ENCODE measurements at regions not wholly inside any gene's neighbourhood (a gene's known extent, or its start where the extent isn't known, plus 50 kb on each side); places are given as distances from the start of the nearest gene placed in this dataset.

DNA sequence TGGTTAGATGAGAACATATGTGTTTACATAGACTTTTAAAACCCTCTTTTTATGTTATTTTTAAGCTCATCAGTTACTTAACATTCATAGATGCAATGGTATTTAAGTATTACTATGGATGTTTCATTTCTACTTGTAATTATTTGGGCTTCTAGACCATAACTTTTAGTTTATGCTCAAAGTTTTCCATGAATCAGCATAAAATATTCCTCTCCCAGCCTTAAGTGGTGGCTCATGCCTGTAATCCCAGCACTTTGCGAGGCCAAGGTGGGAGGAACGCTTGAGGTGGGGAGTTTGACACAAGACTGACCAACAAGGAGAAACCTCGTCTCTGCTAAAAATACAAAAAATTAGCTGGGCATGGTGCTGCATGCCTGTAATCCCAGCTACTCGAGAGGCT, 118.5 kb upstream of the HSFY2 start:
- CTCF ChIA-PET, result no interaction called here
- ATAC-seq, result no peak
- Histone ChIP-seq H3K27ac (ENCODE audit: low read length) (no peak overlapping the region), H3K9me3 (ENCODE audit: control insufficient read depth, insufficient read depth, low read depth, low read length) (no peaks in the 10 kb centered on the region), H3K36me3 (ENCODE audit: control insufficient read depth, insufficient read depth, low read length) (no peaks in the 10 kb centered on the region), H3K4me3 (ENCODE audit: low read depth in 2 of 2, low read length in 2 of 2) (no peak overlapping the region), H3K27me3 (ENCODE audit: control insufficient read depth, insufficient read depth, low read length) (no peaks in the 10 kb centered on the region), H3K4me1 (ENCODE audit: control insufficient read depth, insufficient read depth, low read length) (no peaks in the 10 kb centered on the region)
- BruUV-seq (replicated peaks), result no TSS peak
- POLR2A ChIA-PET, result no interaction called here
- intact Hi-C loops (cut with micrococcal nuclease; ENCODE audit: unreplicated experiment), result no loop called here
- TF ChIP-seq POLR2AphosphoS5 (IDR thresholded peaks at IDR 0.05; ENCODE audit: low read depth, low read length) (no peak), SIN3A (IDR thresholded peaks at IDR 0.05; ENCODE audit: borderline replicate concordance, insufficient read depth, low read depth, low read length) (no peak), TCF7L2 (IDR thresholded peaks at IDR 0.05; ENCODE audit: low read depth, low read length) (no peak)
- TF ChIP-seq, protein P1, sequence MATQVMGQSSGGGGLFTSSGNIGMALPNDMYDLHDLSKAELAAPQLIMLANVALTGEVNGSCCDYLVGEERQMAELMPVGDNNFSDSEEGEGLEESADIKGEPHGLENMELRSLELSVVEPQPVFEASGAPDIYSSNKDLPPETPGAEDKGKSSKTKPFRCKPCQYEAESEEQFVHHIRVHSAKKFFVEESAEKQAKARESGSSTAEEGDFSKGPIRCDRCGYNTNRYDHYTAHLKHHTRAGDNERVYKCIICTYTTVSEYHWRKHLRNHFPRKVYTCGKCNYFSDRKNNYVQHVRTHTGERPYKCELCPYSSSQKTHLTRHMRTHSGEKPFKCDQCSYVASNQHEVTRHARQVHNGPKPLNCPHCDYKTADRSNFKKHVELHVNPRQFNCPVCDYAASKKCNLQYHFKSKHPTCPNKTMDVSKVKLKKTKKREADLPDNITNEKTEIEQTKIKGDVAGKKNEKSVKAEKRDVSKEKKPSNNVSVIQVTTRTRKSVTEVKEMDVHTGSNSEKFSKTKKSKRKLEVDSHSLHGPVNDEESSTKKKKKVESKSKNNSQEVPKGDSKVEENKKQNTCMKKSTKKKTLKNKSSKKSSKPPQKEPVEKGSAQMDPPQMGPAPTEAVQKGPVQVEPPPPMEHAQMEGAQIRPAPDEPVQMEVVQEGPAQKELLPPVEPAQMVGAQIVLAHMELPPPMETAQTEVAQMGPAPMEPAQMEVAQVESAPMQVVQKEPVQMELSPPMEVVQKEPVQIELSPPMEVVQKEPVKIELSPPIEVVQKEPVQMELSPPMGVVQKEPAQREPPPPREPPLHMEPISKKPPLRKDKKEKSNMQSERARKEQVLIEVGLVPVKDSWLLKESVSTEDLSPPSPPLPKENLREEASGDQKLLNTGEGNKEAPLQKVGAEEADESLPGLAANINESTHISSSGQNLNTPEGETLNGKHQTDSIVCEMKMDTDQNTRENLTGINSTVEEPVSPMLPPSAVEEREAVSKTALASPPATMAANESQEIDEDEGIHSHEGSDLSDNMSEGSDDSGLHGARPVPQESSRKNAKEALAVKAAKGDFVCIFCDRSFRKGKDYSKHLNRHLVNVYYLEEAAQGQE (IDR thresholded peaks at IDR 0.05; ENCODE audit: insufficient read depth in 1 of 2, low read depth in 2 of 2, low read length in 1 of 2), result no peak
- TF ChIP-seq, protein P2, sequence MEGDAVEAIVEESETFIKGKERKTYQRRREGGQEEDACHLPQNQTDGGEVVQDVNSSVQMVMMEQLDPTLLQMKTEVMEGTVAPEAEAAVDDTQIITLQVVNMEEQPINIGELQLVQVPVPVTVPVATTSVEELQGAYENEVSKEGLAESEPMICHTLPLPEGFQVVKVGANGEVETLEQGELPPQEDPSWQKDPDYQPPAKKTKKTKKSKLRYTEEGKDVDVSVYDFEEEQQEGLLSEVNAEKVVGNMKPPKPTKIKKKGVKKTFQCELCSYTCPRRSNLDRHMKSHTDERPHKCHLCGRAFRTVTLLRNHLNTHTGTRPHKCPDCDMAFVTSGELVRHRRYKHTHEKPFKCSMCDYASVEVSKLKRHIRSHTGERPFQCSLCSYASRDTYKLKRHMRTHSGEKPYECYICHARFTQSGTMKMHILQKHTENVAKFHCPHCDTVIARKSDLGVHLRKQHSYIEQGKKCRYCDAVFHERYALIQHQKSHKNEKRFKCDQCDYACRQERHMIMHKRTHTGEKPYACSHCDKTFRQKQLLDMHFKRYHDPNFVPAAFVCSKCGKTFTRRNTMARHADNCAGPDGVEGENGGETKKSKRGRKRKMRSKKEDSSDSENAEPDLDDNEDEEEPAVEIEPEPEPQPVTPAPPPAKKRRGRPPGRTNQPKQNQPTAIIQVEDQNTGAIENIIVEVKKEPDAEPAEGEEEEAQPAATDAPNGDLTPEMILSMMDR (IDR thresholded peaks at IDR 0.05), result no peak
- DNase-seq (ENCODE audit: low read depth, low spot score), result no peak
- in situ Hi-C loops (cut with HindIII; ENCODE audit: low pct_unique_long_range_greater_than_20kb, low sequenced_read_pairs), result no loop called here

DNA sequence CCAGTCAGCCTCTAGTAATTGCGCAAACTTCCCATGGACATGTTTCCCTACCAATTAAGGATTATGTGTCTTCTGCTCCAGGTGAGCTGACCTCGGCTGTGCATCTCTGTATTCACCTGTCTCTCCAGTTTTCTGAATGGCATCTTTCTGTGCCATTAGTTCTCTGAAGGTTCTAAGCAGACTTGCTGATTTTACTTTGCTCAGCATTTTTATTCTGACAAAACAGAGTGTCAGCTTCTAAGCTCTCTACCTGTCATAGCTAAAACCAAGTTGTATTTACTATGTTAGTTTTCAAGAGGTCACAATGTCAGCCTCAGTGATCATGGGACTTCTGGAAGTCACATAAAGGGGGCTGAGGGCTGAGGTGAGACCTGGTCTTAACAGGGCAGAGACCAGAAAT, 116.0 kb upstream of the HSFY2 start:
- intact Hi-C loops (cut with micrococcal nuclease; ENCODE audit: unreplicated experiment), result no loop called here
- no peaks in the 10 kb centered on the region for H3K27me3 ChIP-seq (ENCODE audit: control insufficient read depth, insufficient read depth, low read length)
- H3K27ac ChIP-seq (ENCODE audit: low read length), result no peak overlapping the region
- no peaks in the 10 kb centered on the region for H3K9me3 ChIP-seq (ENCODE audit: control insufficient read depth, insufficient read depth, low read depth, low read length)
- no peak for DNase-seq (ENCODE audit: low read depth, low spot score)
- ChIA-PET POLR2A (no interaction called here), CTCF (no interaction called here)
- BruUV-seq (replicated peaks), result no TSS peak
- no peaks in the 10 kb centered on the region for H3K36me3 ChIP-seq (ENCODE audit: control insufficient read depth, insufficient read depth, low read length)
- ATAC-seq, result no peak
- in situ Hi-C loops (cut with HindIII; ENCODE audit: low pct_unique_long_range_greater_than_20kb, low sequenced_read_pairs), result no loop called here
- H3K4me1 ChIP-seq (ENCODE audit: control insufficient read depth, insufficient read depth, low read length), result no peaks in the 10 kb centered on the region
- H3K4me3 ChIP-seq (ENCODE audit: low read depth in 2 of 2, low read length in 2 of 2), result no peak overlapping the region
- TF ChIP-seq POLR2AphosphoS5 (IDR thresholded peaks at IDR 0.05; ENCODE audit: low read depth, low read length) (no peak), TCF7L2 (IDR thresholded peaks at IDR 0.05; ENCODE audit: low read depth, low read length) (no peak), SIN3A (IDR thresholded peaks at IDR 0.05; ENCODE audit: borderline replicate concordance, insufficient read depth, low read depth, low read length) (no peak)
- TF ChIP-seq, protein P1 (IDR thresholded peaks at IDR 0.05; ENCODE audit: insufficient read depth in 1 of 2, low read depth in 2 of 2, low read length in 1 of 2), result no peak
- TF ChIP-seq, protein P2 (IDR thresholded peaks at IDR 0.05), result no peak
